OCI-LY3 (cell line): ENCODE measurements at regions not wholly inside any gene's neighbourhood (a gene's known extent, or its start where the extent isn't known, plus 50 kb on each side); places are given as distances from the start of the nearest gene placed in this dataset.

Source experiments
- H2AFZ ChIP-seq: fragments of 200-600, 300-600 bp; shearing (Covaris generic); 2 replicates; pipeline ENCODE4 v1.6.0; 2014; ENCODE audit warnings: antibody characterized with exemption, low read depth, low read length
- H3K27ac ChIP-seq: fragments of 200-600, 300-600 bp; sonication (generic); 2 replicates; pipeline ENCODE4 v1.5.1; 2014; ENCODE audit warnings: mild to moderate bottlenecking, low read length, moderate library complexity, mixed read lengths
- H3K27me3 ChIP-seq: fragments of 200-600, 300-600 bp; sonication (generic); 2 replicates; pipeline ENCODE4 v1.6.1; 2014; ENCODE audit warnings: low read depth, low read length, mixed read lengths
- H3K36me3 ChIP-seq: fragments of 200-600, 300-600 bp; sonication (generic); replicated peaks from 2 replicates; pipeline ENCODE3; 2014; ENCODE audit warnings: low read depth, low read length, mixed read lengths
- H3K4me1 ChIP-seq: fragments of 300-600, 200-600 bp; sonication (generic); 2 replicates; pipeline ENCODE4 v1.6.1; 2014; ENCODE audit warnings: low read length, mixed read lengths
- H3K4me2 ChIP-seq: fragments of 200-600, 300-600 bp; sonication (generic); 2 replicates; pipeline ENCODE4 v1.6.1; 2014; ENCODE audit warnings: low read length, mixed read lengths
- H3K4me3 ChIP-seq: fragments of 300-600, 200-600 bp; sonication (generic); 2 replicates; pipeline ENCODE4 v1.5.1; 2014; ENCODE audit warnings: antibody characterized with exemption, mild to moderate bottlenecking, low read length, moderate library complexity
- H3K79me2 ChIP-seq: fragments of 300-600, 200-600 bp; shearing (Covaris generic); 2 replicates; pipeline ENCODE4 v1.6.1; 2014; ENCODE audit warnings: mild to moderate bottlenecking, low read length, mixed read lengths
- H3K9ac ChIP-seq: fragments of 300-600, 200-600 bp; shearing (Covaris generic); 2 replicates; pipeline ENCODE4 v1.6.0; 2014; ENCODE audit warnings: mild to moderate bottlenecking, low read length, moderate library complexity
- H3K9me3 ChIP-seq: fragments of 200-600, 300-600 bp; shearing (Covaris generic); 2 replicates; pipeline ENCODE4 v1.6.1; 2014; ENCODE audit warnings: low read length, mixed read lengths; ENCODE audit not compliant: insufficient read depth
- H4K20me1 ChIP-seq: fragments of 200-600, 300-600 bp; sonication (generic); 2 replicates; pipeline ENCODE4 v1.6.1; 2016; ENCODE audit warnings: low read length, mixed read lengths; ENCODE audit not compliant: insufficient read depth
- EZH2phosphoT487 ChIP-seq: fragments of 200-600 bp; shearing (Covaris generic); IDR thresholded peaks from 2 replicates; pipeline ENCODE4 v1.6.1; 2018; ENCODE audit warnings: antibody characterized with exemption, mixed run types, low read depth
- TF ChIP-seq, protein P1 (sequence below): fragments of 200-600, 300-600 bp; sonication (generic); IDR thresholded peaks from 2 replicates; pipeline ENCODE4 v1.5.1; 2014; ENCODE audit warnings: antibody characterized with exemption, low read length, low read depth

DNA sequence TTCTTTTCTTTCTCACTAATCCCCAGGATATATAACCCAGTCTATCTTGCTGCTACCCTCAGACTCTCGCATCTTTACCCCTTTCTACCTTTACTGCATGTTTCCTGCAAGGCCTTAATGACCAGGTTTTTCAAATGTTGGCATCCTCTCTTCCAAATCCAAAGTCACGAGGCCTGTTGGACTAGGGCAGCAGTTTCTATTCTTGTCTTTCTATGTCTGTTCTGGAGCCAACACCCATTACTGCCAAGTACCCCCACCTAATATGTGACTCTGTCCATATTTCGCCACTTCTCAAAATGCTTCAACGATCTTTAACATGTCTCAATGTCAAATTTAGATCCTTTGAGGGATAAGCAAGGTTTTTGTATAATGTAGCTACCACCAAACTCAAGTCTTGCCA, 443.4 kb downstream of the BMP2 start:
- no peak overlapping the region for H3K27ac ChIP-seq
- no peak overlapping the region for H3K9ac ChIP-seq
- H3K4me3 ChIP-seq: no peak overlapping the region
- no peak overlapping the region for H3K4me2 ChIP-seq
- no peaks in the 10 kb centered on the region for H4K20me1 ChIP-seq
- no peaks in the 10 kb centered on the region for H3K79me2 ChIP-seq
- H3K36me3 ChIP-seq: no peaks in the 10 kb centered on the region
- no peaks in the 10 kb centered on the region for H3K27me3 ChIP-seq
- H3K4me1 ChIP-seq: no peaks in the 10 kb centered on the region
- no peak overlapping the region for H2AFZ ChIP-seq
- no peak for TF ChIP-seq EZH2phosphoT487
- TF ChIP-seq, protein P1, sequence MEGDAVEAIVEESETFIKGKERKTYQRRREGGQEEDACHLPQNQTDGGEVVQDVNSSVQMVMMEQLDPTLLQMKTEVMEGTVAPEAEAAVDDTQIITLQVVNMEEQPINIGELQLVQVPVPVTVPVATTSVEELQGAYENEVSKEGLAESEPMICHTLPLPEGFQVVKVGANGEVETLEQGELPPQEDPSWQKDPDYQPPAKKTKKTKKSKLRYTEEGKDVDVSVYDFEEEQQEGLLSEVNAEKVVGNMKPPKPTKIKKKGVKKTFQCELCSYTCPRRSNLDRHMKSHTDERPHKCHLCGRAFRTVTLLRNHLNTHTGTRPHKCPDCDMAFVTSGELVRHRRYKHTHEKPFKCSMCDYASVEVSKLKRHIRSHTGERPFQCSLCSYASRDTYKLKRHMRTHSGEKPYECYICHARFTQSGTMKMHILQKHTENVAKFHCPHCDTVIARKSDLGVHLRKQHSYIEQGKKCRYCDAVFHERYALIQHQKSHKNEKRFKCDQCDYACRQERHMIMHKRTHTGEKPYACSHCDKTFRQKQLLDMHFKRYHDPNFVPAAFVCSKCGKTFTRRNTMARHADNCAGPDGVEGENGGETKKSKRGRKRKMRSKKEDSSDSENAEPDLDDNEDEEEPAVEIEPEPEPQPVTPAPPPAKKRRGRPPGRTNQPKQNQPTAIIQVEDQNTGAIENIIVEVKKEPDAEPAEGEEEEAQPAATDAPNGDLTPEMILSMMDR: no peak
- H3K9me3 ChIP-seq: no peaks in the 10 kb centered on the region

DNA sequence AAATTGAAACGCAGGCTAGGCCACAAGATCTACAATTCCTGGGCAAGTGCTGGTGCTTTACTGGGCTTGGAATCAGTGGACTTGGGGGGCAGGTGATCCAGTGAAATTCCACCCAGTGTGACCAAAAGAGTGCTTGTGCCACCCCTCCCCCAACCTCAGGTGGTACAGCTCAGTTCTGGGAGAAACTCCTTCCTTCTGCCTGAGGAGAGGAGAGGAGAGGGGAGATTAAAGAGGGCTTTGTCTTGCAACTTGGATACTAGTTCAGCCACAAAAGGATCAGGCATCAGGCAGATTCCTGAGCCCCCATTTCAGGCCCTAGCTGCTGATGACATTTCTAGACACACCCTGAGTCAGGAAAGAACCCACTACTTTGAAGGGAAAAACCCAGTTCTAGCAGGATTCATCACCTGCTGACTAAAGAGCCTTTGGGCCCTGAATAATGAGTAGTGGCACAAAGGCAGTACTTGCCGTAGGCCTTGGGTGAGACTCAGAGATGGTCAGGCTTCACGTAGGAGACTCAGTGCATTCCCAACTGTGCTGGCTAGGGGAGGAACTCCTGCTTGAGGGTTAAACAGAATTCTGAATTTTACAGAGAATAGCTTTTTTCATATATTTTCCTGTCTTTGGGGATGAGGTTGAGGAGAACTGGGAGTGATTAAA, 446.7 kb downstream of the BMP2 start:
- Histone ChIP-seq H3K4me2 (no peak overlapping the region), H3K27ac (no peak overlapping the region), H3K9me3 (no peaks in the 10 kb centered on the region), H2AFZ (no peak overlapping the region), H3K9ac (no peak overlapping the region), H3K27me3 (no peaks in the 10 kb centered on the region), H4K20me1 (no peaks in the 10 kb centered on the region), H3K79me2 (no peaks in the 10 kb centered on the region), H3K36me3 (no peaks in the 10 kb centered on the region), H3K4me3 (no peak overlapping the region), H3K4me1 (no peaks in the 10 kb centered on the region)
- TF ChIP-seq EZH2phosphoT487: no peak
- TF ChIP-seq, protein P1: no peak

DNA sequence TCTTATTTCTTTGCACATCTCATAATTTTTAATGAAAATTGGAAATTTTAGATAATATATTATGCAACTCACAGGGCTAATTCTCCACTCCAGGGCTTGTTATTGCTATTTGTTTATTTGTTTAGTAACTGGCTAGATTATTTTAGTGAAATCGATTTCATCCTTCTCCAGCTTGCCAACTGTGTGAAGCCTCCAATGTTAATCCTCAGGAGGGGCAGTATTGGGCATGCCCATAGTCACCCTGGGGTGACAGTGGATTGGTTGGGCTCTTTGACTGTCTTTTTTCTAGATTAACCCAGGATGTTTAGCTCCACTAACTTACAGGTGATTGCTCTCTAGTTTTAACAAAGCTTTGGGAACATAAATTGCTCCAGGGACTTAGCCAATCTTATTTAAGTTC, 450.1 kb downstream of the BMP2 start:
- Histone ChIP-seq H3K27ac (no peak overlapping the region), H3K79me2 (no peaks in the 10 kb centered on the region), H3K4me3 (no peak overlapping the region), H4K20me1 (no peaks in the 10 kb centered on the region), H3K27me3 (no peaks in the 10 kb centered on the region), H3K9me3 (no peaks in the 10 kb centered on the region), H2AFZ (no peak overlapping the region), H3K9ac (no peak overlapping the region), H3K4me1 (no peaks in the 10 kb centered on the region), H3K4me2 (no peak overlapping the region), H3K36me3 (no peaks in the 10 kb centered on the region)
- TF ChIP-seq, protein P1: no peak
- no peak for TF ChIP-seq EZH2phosphoT487

DNA sequence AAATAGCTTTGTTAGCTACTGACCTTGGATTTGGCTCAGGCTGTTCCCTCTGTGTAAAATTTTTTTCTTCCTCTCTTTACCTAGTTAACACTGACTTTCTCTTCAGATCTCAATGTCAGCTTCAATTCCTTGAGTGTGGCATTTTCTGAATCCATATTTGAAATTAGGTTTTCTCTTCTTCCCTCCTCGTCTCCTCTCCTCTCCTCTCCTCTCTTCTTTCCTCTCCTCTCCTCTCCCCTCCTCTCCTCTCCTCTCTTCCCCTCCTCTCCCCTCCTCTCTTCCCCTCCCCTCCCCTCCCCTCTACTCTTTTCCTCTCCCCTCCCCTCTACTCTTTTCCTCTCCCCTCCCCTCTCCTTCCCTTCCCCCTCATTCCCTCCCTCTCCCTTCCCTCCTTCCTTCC, 453.3 kb downstream of the BMP2 start:
- Histone ChIP-seq H3K4me2 (no peak overlapping the region), H3K4me1 (no peaks in the 10 kb centered on the region), H4K20me1 (no peaks in the 10 kb centered on the region), H3K79me2 (no peaks in the 10 kb centered on the region), H3K4me3 (no peak overlapping the region), H3K9me3 (no peaks in the 10 kb centered on the region), H2AFZ (no peak overlapping the region), H3K36me3 (no peaks in the 10 kb centered on the region), H3K27ac (no peak overlapping the region), H3K9ac (no peak overlapping the region), H3K27me3 (no peaks in the 10 kb centered on the region)
- TF ChIP-seq EZH2phosphoT487: no peak
- TF ChIP-seq, protein P1: no peak
